Left cardiac atrium (tissue), 4 donors: ENCODE measurements at regions not wholly inside any gene's neighbourhood (a gene's known extent, or its start where the extent isn't known, plus 50 kb on each side); places are given as distances from the start of the nearest gene placed in this dataset.
A peak's percentile ranks its signal among the peaks of the same experiment; 100 is the strongest.
"Not testable (repeated sequence)": the region's sequence is repeated elsewhere in the genome, so short reads cannot be mapped to it uniquely, and the experiment has no call there.

Experiments
- ATAC-seq, 2 donors: fragments of 200-7000 bp; cut with Tn5 transposase; one replicate each; pipeline ENCODE4 v1.9.1; 2020; ENCODE audit warnings: mild to moderate bottlenecking in 2 of 2, moderate library complexity in 2 of 2
- DNase-seq: peaks from one replicate; pipeline ENCODE4 v3.0.0-alpha.2; 2020
- intact Hi-C, 2 donors: fragments of 100-400 bp; cut with DNase I; formaldehyde crosslinking; loops; one replicate each; pipeline versions ENCODE4 v1.14.1 to v1.15.1; 2022 to 2023
- donor health status: DM: no; HTN: yes; CAD: no.
- donor health status: DM: no; HTN: yes; CAD: no; lungs with severe emphysema.
- donor health status: DM: yes; HTN: yes; CAD: no.
- donor health status: Dilated cardiomyopathy.

DNA sequence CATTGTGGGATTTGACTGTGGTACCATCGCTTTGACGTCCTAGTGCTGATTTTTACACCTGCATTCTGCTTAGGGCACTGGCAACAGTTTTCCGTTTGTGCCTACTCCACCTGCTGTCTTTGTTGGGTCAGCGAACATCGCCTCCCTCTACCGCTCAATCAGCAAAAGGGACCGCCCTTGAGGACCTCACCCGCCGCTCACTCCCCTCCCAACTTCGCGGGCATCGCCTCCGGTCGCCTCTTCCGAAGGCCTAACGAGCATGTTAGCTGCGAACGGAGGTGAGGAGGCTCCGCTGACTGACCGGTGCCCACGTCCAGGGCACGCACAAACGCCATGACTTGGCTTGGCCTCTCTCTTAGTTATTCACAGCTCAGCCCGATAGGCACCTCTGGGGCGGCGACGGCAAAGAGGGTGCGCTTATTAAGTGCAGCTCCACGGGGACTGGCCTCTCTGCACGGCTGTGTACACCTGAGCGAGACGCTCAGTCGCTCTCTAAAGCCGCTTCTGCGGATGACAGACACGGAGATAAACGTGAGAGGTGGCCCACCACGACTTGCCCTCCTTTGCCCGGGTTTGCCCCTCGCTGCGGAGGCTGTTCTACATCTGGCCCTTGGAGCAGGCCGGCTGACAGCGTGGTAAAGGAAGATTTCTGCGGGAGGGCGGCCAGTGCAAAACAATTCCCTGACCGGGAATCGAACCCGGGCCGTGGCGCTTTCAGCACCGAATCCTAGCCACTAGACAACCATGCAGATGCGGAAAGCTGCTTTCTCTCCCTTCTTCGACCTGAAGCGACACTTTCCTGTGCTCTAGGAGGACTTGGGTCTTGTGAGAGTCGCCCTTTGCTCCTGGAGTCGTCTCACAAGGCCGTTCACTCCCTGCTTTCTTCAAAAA is 179.5 kb downstream of the FAM72C start:
- intact Hi-C loops, DNase-seq: not testable (repeated sequence)
- ATAC-seq = peak in 1 of 2 donors; percentile 30

DNA sequence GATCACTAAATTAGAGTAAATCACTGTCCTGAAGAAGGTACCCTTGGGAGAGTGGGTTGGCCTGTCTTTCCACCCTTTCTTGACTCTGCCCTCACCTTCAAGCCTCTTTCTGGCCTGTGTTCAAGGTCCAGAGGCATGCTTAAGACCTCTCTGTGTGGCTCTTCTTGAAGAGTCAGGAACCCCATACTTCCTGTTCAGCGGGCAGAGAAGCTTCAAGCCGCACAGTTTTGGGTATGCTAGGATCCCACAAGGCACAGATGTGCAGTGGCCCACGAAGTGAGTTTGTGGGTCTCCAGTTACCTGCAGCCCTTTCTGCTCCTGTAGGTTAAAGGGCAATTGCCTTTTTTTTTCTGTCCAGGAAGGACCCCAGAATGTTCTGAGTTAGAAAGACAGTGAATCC is 185.4 kb downstream of the FAM72C start:
- intact Hi-C loops, ATAC-seq, DNase-seq: not testable (repeated sequence)

DNA sequence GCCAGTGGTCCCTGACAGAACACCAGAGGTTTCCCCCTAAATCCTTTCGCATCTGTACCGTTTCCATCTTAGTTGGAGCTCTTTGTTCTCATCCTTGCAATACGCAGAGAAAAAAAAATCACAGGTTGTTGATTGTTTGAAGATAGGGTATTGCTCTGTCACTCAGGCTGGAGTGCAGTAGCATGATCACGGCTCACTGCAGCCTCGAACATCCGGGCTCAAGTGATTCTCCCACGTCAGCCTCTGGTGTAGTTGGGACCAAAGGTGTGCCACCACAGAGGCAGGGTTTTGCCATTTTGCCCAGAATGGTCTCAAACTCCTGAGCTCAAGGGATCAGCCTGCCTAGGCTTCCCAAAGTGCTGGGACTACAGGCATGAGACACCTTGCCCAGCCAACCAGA is 185.9 kb downstream of the FAM72C start:
- ATAC-seq, intact Hi-C loops, DNase-seq: not testable (repeated sequence)

DNA sequence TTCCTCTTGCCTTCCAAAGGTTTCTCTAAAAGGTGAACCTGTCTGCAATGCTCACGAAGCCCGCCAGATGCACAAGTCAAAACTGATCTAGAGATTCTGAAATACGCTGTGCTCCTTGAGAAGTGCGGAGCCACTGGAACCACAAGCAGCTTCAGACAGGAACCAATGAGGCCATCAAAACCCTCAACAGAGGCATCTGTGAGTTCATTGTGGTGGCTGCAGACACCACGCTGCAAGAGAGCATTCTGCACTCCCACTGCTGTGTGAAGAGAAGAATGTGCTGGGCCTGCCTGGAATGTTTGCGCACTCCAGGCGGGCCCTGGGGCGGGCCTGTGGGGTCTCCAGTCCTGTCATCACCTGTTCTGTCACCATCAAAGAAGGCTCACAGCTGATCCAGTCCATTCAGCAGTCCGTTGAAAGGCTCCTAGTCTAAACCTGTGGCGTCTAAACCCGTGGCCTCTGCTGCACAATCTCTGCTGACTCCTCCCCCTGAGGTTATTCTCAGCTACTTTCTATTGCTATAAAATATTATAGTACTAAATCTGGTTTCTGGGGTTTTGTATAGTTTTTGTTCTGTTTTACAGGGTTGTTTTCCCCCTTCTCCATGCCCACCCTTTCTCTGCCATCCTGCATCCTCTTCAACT is 187.4 kb downstream of the FAM72C start:
- ATAC-seq, DNase-seq, intact Hi-C loops: not testable (repeated sequence)

DNA sequence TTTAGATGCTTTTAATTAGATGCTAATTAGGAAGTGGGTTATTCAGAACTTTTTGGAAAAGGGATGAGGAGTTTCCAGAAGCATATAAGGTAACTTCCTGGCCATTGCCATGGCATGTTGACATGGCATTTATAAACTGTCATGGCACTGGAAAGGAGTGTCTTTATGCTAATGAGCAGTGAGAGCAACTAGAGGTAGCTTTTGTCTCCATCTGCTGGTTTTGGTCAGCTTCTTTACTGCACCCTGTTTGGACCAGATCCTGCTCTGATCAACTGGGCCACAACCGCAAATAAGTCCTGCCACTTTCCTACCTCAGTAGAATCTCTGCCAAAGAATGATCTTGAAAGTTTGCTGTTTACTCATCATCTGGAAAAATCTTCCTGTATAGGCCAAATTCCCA is 193.6 kb downstream of the FAM72C start:
- DNase-seq, ATAC-seq, intact Hi-C loops: not testable (repeated sequence)

DNA sequence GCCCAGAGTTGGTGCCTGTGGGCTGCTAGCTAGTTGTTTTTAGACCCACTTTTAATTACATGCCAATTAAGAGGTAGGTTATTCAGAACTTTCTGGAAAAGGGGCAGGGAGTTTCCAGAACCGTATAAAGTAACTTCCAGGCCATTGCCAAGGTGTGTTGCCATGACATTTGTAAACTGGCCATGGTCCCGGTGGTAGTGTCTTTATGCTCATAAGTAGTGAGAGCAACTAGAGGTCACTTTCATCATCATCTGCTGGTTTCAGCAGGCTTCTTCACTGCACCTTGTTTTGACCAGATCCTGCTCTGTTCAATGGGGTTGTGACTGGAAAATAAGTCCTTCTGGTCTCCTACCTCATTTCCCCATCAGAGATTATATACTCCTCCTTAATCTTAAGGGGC is 207.0 kb downstream of the FAM72C start:
- DNase-seq, intact Hi-C loops, ATAC-seq: not testable (repeated sequence)

DNA sequence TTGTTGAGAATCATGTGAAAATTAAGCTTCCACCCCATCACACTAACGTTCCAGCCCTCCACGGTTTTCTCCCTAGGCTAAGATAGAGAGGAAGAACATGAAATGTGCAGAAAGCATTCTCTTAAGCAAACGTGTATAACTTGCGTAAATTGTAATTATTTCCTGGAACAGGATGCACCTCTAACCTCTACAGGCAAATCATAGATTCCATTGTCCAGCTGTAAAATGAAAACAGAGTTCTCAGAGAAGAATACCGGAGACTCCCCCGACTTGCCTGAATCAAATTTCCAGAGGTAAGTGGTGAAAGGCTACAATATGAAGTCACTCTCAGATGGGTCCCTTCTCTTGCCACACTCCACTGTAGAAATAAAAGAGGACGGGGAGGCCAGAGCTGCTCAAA is 211.4 kb downstream of the FAM72C start:
- DNase-seq, ATAC-seq, intact Hi-C loops: not testable (repeated sequence)

DNA sequence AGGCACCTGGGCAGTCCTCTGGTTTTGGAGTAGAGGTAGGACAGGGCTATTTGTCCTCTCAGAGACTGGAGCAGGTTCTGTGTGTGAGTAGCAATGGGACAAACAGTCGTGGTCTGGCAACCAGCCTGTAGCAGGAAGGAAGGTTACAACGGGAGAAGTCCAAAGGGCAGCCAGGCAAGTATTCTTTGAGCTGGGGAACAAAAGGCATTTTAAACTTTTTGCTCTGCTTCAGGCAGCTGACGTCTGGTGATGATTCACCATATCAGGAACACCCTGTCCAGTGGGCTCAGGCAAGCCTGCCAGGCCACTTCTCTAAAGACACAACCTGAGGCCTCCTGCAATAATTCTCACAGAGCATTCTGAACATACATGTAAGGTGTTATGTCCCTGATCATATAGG is 215.8 kb downstream of the FAM72C start:
- intact Hi-C loops = not testable (repeated sequence)
- DNase-seq (peak; percentile 15), ATAC-seq (peak in 1 of 2 donors; percentile 38)

DNA sequence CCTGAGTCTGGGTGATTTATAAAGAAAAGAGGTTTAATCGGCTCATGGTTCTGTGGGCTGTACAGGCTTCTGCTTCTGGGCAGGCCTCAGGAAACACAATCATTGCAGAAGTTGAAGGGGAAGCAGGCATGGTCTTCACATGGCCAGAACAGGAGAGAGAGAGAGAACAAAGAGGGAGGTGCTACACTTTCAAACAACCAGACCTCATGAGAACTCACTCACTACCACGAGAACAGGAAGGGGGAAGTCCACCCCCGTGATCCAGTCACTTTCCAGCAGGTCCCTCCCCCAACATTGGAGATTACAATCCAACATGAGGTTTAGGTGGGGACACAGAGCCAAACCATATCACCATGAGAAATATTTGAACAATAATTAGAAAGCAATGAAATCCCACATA is 222.9 kb downstream of the FAM72C start:
- ATAC-seq (no peak), DNase-seq (no peak)
- intact Hi-C loops = no loop called here

DNA sequence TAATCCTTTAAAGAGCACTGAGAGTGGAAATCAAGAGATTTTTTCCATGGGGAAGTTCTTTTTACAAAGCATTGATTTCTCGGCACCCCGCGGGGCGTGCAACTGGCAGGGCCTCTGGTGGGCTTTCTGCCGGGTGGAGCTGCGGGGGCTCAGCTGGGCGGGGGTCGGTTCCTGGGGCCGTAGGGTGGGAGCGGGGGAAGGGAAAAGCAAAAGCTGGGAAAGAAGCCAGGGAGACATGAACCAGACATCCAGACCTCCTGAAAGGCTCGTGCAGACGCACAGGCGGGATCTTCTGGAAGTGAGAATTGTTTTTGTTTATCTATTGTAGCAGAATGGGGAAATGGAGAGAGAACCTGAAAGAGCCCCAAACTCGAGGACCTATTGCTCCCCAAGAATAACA is 235.2 kb downstream of the FAM72C start:
- intact Hi-C loops = no loop called here
- DNase-seq (no peak), ATAC-seq (no peak)

DNA sequence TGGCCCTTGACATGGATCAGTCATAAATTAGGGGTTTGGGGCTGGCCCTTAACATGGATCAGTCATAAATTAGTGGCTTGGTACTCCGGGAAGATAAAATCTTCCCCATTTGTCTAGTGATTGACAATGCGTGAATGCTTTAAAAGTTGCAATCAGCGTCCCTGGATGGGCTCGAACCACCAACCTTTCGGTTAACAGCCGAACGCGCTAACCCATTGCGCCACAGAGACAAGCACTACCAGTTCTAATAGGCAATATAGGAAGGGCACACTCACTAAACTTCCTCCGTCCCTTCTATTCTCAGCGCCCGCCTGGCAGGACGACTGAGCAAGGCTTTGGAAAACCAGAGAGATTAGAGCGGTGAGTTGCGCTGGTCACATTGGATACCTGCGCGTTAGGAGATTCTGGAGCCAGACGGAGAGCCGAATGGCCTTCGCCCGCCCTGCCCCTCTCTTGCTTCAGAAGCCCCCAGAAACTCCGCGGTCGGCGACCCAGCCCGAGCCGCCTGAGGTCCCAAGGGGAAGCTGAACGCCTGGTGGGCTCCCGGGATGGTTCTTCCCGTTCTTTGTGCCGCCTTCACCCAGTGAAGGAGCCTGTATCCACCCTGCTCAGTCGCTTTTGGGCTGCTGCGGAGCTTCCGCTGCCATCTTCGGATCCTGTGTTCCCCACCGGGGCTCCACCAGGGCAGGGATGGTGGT is 235.9 kb downstream of the FAM72C start:
- ATAC-seq (peak in 1 of 2 donors; percentile 30), DNase-seq (no peak)
- intact Hi-C loops = no loop called here

DNA sequence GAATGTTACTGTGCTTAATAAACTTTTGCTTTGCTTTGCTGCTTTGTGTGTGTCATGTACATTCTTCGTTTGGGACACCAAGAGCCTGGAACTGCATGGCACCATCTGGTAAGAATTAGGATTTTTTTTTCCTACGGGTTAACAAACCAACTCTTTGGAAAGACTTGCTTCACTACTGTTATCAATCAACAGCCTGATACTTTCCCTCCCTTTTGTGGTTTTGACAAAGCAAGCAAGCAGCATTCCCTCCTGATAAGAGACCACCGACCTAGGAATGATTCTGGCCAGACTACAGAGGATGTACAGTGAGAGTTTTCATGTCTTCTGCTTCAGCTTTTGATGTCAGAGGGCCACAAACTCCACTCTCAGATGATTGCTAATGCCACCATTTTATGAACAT is 237.5 kb downstream of the FAM72C start:
- intact Hi-C loops, DNase-seq, ATAC-seq: not testable (repeated sequence)

DNA sequence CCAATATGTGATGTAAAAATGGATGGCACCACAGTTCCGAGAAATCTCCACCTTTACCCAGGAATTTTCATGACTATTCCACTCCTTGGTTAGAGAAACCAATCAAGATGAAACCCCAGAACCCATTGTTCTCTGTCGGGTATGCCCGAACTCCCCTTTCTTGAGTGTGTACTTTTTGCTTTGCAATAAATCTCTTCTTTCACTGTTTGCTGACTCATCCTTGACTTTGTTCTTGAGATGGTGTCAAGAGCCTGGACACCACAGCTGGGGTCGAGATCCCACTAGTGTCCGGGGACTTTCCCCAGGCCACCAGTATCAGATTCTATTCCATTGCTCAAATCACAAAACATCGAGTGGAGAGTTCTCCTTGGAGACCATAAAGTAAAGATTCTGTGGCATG is 240.9 kb downstream of the FAM72C start:
- ATAC-seq, DNase-seq, intact Hi-C loops: not testable (repeated sequence)

DNA sequence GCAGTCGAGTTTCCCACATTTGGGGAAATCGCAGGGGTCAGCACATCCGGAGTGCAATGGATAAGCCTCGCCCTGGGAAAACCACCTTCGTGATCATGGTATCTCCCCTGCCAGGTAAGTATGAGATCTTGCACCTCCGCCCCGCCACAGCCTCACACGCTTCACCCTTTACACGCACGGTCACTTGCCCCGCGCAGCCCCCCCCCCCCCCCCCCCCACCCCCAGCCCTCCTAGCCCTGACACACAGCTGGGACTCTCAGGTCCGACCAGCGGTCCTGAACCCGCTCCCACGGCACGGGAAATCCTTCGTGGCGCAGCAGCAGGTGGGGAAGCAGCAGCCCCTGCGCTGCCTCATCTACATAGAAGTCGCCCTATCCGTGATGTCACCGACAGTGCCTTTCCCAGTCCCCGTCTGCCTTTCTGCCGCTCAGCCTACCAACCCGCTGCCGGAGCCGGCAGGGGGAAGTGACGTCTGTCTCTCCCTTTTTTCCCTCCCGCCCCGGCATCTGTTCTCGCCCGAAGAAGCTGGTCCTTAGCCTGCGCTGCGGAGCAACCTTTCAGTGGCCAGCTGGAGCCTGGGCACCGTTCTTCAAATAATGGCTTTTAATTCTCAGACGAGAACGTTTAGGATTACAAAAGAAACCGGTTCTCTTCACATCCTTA is 242.2 kb downstream of the FAM72C start:
- ATAC-seq = peak; percentile 85 to 88
- intact Hi-C loops, DNase-seq: not testable (repeated sequence)

DNA sequence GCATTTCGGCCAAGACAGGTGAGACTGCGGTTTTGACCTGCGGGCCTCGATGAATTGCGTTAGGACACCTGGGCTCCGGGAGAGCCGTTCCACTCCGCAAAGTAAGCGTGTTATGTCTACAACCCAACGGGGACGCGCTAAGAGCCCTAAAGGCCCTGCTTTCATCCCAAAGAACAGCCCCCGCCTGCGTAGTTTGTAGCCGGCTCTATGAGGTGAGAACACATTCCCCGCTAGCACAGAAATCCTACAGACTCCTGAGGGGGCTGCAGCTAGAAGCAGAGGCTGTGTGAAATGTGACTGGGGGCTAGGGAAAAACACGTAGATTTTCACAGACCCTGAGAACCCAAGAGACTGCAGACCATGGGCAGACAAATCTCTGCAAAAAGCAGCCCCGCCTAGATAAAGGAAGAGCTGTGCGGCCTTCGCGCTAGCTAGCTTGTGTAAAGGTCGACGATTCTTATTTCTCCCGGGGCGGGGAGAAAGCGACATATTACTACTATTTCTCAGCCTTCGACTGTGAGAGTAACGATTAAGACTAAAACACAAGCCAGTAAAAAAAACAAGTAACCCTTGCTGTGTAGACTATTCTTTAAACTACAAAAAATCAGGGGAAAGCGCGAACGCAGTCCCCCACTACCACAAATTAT is 242.9 kb downstream of the FAM72C start:
- DNase-seq, intact Hi-C loops: not testable (repeated sequence)
- peak; percentile 60 to 86 for ATAC-seq

DNA sequence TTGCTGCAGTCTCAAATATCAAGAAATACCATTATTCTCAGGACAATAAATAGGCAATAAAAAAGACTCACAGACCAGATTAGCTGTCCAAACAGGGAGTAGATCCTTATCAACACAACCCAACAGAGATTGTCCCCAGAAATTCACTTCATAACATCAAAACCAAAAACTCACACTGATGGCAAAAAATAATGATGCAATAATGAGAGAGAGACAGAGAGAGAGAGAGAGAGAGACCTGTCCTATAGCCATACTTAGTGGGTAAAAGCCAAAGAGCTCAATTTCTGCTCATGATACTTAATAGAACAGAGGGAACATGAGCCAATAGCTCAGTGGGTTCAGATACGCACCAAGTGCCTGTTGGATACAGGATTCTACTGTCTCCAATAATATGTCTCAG is 244.5 kb downstream of the FAM72C start:
- no peak for ATAC-seq
- no peak for DNase-seq
- intact Hi-C loops = no loop called here

DNA sequence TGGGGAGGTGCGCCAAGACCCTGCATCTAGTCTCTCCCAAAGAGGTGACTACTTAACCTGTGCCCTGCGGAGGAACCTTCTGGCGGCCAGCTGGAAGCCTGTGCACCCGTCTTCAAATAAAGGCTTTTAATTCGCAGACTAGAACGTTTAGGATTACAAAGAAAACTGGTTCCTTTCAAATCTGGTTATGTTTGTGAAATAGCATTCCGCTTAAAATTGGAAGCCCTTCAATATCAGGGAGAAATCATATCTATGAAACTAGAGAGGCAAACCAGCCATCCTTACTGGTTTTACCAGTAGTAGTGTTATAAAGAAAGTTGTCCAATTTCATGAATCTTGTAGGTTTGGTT is 250.8 kb downstream of the FAM72C start:
- DNase-seq (no peak), ATAC-seq (no peak)
- intact Hi-C loops = no loop called here

DNA sequence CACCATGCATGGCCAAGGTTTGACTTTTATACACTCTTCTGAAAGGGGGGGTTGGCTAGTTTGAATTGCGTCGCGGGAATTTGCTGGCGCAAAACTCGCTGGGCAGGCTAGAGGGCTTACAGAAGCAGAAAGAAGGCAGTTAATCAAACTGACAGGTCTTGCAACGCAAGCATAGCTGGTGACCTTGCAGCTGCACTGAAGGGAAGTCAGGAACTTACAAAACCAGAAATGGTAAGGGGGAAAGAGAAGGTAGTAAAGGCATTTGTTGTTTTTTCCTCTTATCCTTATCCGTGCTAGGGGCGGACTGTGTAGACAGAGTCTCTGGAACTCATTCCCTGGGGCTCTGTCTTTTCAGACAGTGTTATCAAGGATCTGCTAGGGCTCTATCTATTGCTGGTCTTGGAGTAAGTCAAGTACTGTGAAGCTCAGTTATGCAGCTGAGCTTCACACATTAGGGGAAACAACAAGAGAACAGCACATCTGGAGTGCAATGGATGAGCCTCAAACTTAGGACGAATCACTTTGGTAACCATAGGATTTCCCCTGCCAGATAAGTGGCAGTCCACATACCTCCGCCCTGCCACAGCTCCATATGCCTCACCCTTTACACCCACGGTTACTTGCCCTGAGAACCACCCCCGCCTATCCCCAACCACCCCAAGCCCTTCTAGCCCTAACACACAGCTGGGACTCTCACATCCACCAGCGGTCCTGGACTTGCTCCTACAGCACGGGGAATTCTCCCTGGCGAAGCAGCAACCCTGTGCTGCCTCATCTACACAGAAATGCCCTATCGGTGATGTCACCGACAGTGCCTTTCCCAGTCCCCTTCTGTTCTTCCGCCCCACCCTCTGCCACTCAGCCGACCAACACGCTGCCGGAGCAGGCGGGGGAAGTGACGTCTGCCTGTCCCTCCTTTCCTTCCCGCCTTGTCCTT is 251.4 kb downstream of the FAM72C start:
- DNase-seq = peak; percentile 37
- peak in 1 of 2 donors; percentile 84 for ATAC-seq
- intact Hi-C loops = no loop called here
